ENCODE measurements at regions not wholly inside any gene's neighbourhood (a gene's known extent, or its start where the extent isn't known, plus 50 kb on each side); places are given as distances from the start of the nearest gene placed in this dataset.

GRCh38 chr2:217231212-217231611, 371.3 kb upstream of the TNP1 start:
- TF ChIP-seq SIN3A (IDR thresholded peaks at IDR 0.05; ENCODE audit: borderline replicate concordance, insufficient read depth, low read depth, low read length): no peak
- TF ChIP-seq CTCF (IDR thresholded peaks at IDR 0.05): no peak
- no peak for TF ChIP-seq POLR2AphosphoS5 (IDR thresholded peaks at IDR 0.05; ENCODE audit: low read depth, low read length)
- TF ChIP-seq, protein P1, sequence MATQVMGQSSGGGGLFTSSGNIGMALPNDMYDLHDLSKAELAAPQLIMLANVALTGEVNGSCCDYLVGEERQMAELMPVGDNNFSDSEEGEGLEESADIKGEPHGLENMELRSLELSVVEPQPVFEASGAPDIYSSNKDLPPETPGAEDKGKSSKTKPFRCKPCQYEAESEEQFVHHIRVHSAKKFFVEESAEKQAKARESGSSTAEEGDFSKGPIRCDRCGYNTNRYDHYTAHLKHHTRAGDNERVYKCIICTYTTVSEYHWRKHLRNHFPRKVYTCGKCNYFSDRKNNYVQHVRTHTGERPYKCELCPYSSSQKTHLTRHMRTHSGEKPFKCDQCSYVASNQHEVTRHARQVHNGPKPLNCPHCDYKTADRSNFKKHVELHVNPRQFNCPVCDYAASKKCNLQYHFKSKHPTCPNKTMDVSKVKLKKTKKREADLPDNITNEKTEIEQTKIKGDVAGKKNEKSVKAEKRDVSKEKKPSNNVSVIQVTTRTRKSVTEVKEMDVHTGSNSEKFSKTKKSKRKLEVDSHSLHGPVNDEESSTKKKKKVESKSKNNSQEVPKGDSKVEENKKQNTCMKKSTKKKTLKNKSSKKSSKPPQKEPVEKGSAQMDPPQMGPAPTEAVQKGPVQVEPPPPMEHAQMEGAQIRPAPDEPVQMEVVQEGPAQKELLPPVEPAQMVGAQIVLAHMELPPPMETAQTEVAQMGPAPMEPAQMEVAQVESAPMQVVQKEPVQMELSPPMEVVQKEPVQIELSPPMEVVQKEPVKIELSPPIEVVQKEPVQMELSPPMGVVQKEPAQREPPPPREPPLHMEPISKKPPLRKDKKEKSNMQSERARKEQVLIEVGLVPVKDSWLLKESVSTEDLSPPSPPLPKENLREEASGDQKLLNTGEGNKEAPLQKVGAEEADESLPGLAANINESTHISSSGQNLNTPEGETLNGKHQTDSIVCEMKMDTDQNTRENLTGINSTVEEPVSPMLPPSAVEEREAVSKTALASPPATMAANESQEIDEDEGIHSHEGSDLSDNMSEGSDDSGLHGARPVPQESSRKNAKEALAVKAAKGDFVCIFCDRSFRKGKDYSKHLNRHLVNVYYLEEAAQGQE (IDR thresholded peaks at IDR 0.05; ENCODE audit: insufficient read depth in 1 of 2, low read depth in 2 of 2, low read length in 1 of 2): no peak
- TF ChIP-seq TCF7L2 (IDR thresholded peaks at IDR 0.05; ENCODE audit: low read depth, low read length): no peak

Measured in Panc1 (cell line).